B cell (primary cell): ENCODE measurements at regions not wholly inside any gene's neighbourhood (a gene's known extent, or its start where the extent isn't known, plus 50 kb on each side); places are given as distances from the start of the nearest gene placed in this dataset.

Experiments
- ATAC-seq: fragments of 200-7000 bp; cut with Tn5 transposase; one replicate; pipeline ENCODE4 v1.10.0; 2021; ENCODE audit warnings: low read depth, mild to moderate bottlenecking, moderate number of reproducible peaks, moderate library complexity
- CTCF ChIA-PET: fragments of 350-600 bp; sonication (Branson Sonifier 250); formaldehyde crosslinking; loops from one replicate; lab custom pipeline; 2021; ENCODE audit warnings: antibody characterized with exemption, inconsistent platforms; lab: Charles Lee
- POLR2A ChIA-PET: fragments of 350-600 bp; sonication (Branson Sonifier 250); formaldehyde crosslinking; loops from one replicate; lab custom pipeline; 2021; ENCODE audit warnings: antibody characterized with exemption; lab: Charles Lee
- DNase-seq: peaks from one replicate; pipeline ENCODE4 v3.0.0; 2013
- H2AFZ ChIP-seq: 2 replicates; pipeline ENCODE4 v1.6.1; 2012; ENCODE audit warnings: mild to moderate bottlenecking, low read depth, low read length; ENCODE audit not compliant: insufficient read depth, poor library complexity, severe bottlenecking
- H3K27ac ChIP-seq, 2 donors: 1 replicate in 1 of 2; 2 replicates in 1 of 2; pipeline ENCODE4 v1.5.1; 2012 to 2013; ENCODE audit warnings: low read length in 2 of 2, mild to moderate bottlenecking in 2 of 2, moderate library complexity in 1 of 2
- H3K27me3 ChIP-seq, 4 experiments: fragments of 200-600 bp in 1 of 4; sonication (generic) in 1 of 4; replicated peaks in 1 of 4; 1 replicate in 2 of 4; 2 replicates in 2 of 4; pipeline versions ENCODE4 v1.6.1 to v1.7.0; 2013 to 2016; ENCODE audit warnings: low read length in 3 of 4, mild to moderate bottlenecking in 2 of 4, mixed read lengths in 1 of 4, moderate library complexity in 1 of 4; ENCODE audit not compliant: insufficient read depth in 4 of 4, control insufficient read depth in 3 of 4; ENCODE audit errors: control extremely low read depth in 1 of 4
- H3K36me3 ChIP-seq, 2 experiments: replicated peaks in 1 of 2; 1 replicate in 1 of 2; 2 replicates in 1 of 2; pipeline versions ENCODE4 v1.6.1 to v1.7.1; 2013; ENCODE audit warnings: low read length in 1 of 2; ENCODE audit not compliant: insufficient read depth in 2 of 2, control insufficient read depth in 1 of 2; ENCODE audit errors: control extremely low read depth in 1 of 2, extremely low read depth in 1 of 2
- H3K4me1 ChIP-seq, 2 donors: fragments of 200-600 bp in 1 of 2; sonication (generic) in 1 of 2; 1 replicate in 1 of 2; 2 replicates in 1 of 2; pipeline versions ENCODE4 v1.5.1 to v1.6.1; 2013 to 2017; ENCODE audit warnings: low read length in 2 of 2; ENCODE audit not compliant: control insufficient read depth in 2 of 2, insufficient read depth in 2 of 2
- H3K4me2 ChIP-seq: replicated peaks from 2 replicates; pipeline ENCODE3; 2012; ENCODE audit warnings: mild to moderate bottlenecking, low read depth, low read length; ENCODE audit not compliant: poor library complexity, severe bottlenecking
- H3K4me3 ChIP-seq, 5 experiments: fragments of 200-600 bp in 1 of 5; sonication (generic) in 1 of 5; 1 replicate in 3 of 5; 2 replicates in 2 of 5; pipeline versions ENCODE4 v1.5.1 to v1.7.0; 2011 to 2016; ENCODE audit warnings: low read length in 4 of 5, mild to moderate bottlenecking in 4 of 5, low read depth in 2 of 5, control low read depth in 1 of 5, moderate library complexity in 1 of 5; ENCODE audit not compliant: insufficient read depth in 1 of 5; ENCODE audit errors: control extremely low read depth in 1 of 5, extremely low read depth in 1 of 5
- H3K79me2 ChIP-seq: fragments of 200-600 bp; sonication (generic); one replicate; pipeline ENCODE4 v1.6.0; 2016; ENCODE audit warnings: low read length; ENCODE audit not compliant: control insufficient read depth, insufficient read depth
- H3K9ac ChIP-seq: fragments of 200-600 bp; sonication (generic); 2 replicates; pipeline ENCODE4 v1.6.1; 2017; ENCODE audit warnings: mild to moderate bottlenecking, low read length, moderate library complexity
- H3K9me3 ChIP-seq, 3 donors: one replicate each; pipeline versions ENCODE4 v1.6.1 to v1.7.1; 2013; ENCODE audit warnings: low read length in 2 of 3; ENCODE audit not compliant: control insufficient read depth in 2 of 3, insufficient read depth in 1 of 3; ENCODE audit errors: control extremely low read depth in 1 of 3
- H4K20me1 ChIP-seq: 2 replicates; pipeline ENCODE4 v1.6.0; 2012; ENCODE audit warnings: mild to moderate bottlenecking, low read length; ENCODE audit not compliant: insufficient read depth, control insufficient read depth, poor library complexity, severe bottlenecking
- H3K27ac Mint-ChIP-seq: one replicate; pipeline ENCODE4 v1.8.0; 2021; ENCODE audit warnings: mixed read lengths
- H3K27me3 Mint-ChIP-seq: one replicate; pipeline ENCODE4 v1.8.0; 2021; ENCODE audit warnings: mixed read lengths
- H3K4me1 Mint-ChIP-seq: one replicate; pipeline ENCODE4 v1.8.0; 2021; ENCODE audit warnings: mixed read lengths
- H3K4me3 Mint-ChIP-seq: one replicate; pipeline ENCODE4 v1.8.0; 2021; ENCODE audit warnings: mixed read lengths
- H3K9me3 Mint-ChIP-seq: one replicate; pipeline ENCODE4 v1.8.0; 2022; ENCODE audit warnings: mixed read lengths; ENCODE audit not compliant: insufficient read depth
- EZH2 ChIP-seq: IDR thresholded peaks from 2 replicates; pipeline ENCODE4 v1.6.1; 2012; ENCODE audit warnings: borderline replicate concordance, low read depth, mild to moderate bottlenecking, moderate library complexity, low read length; ENCODE audit not compliant: insufficient read depth, poor library complexity, severe bottlenecking
- WGBS: methylation state at CpG from one replicate; pipeline ENCODE4 v1.1.5; 2013; ENCODE audit warnings: missing lambda C conversion rate; ENCODE audit not compliant: insufficient coverage; 5-methylcytosine and 5-hydroxymethylcytosine counted together
- intact Hi-C: fragments of 100-400 bp; cut with micrococcal nuclease; formaldehyde crosslinking; loops from one replicate; pipeline ENCODE4 v1.10.0; 2022
- TF ChIP-seq, protein P1 (sequence below): fragments of 200-600 bp; IDR thresholded peaks from one replicate; pipeline ENCODE4 v1.8.0; 2022; ENCODE audit warnings: antibody characterized with exemption, mild to moderate bottlenecking

DNA sequence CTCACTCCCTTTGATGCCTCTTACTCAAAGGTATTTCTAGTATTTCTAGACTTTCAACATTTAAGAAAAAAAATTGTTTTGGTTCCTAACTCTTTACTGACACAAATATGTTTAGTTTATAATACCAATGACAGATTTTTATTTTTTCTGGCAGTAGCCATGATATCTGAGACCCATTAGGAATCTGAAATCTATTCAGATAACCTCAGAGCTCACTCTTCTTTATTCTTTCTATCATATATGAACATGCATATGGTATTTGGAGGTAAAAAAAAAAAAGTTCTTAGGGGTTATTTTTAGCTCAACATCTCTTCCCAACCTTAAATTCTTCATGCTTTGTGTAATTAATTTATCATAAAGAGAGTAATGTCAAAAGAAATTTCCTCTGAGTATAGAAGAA is 465.5 kb downstream of the CDH2 start:
- no peak overlapping the region for H3K27ac Mint-ChIP-seq
- Histone ChIP-seq H3K4me1 (no peaks in the 10 kb centered on the region), H3K4me3 (no peak overlapping the region), H3K79me2 (no peaks in the 10 kb centered on the region), H3K4me2 (no peak overlapping the region), H3K27ac (no peak overlapping the region), H2AFZ (no peak overlapping the region), H3K9me3 (no peaks in the 10 kb centered on the region), H3K9ac (no peak overlapping the region), H3K27me3 (no peaks in the 10 kb centered on the region), H4K20me1 (no peaks in the 10 kb centered on the region), H3K36me3 (no peaks in the 10 kb centered on the region)
- TF ChIP-seq, protein P1, sequence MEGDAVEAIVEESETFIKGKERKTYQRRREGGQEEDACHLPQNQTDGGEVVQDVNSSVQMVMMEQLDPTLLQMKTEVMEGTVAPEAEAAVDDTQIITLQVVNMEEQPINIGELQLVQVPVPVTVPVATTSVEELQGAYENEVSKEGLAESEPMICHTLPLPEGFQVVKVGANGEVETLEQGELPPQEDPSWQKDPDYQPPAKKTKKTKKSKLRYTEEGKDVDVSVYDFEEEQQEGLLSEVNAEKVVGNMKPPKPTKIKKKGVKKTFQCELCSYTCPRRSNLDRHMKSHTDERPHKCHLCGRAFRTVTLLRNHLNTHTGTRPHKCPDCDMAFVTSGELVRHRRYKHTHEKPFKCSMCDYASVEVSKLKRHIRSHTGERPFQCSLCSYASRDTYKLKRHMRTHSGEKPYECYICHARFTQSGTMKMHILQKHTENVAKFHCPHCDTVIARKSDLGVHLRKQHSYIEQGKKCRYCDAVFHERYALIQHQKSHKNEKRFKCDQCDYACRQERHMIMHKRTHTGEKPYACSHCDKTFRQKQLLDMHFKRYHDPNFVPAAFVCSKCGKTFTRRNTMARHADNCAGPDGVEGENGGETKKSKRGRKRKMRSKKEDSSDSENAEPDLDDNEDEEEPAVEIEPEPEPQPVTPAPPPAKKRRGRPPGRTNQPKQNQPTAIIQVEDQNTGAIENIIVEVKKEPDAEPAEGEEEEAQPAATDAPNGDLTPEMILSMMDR: no peak
- no peak for TF ChIP-seq EZH2
- intact Hi-C loops: no loop called here
- DNase-seq (no peak), ATAC-seq (no peak)
- H3K4me3 Mint-ChIP-seq: no peak overlapping the region
- H3K9me3 Mint-ChIP-seq: peaks cover 8% of the 10 kb centered on the region
- no peaks in the 10 kb centered on the region for H3K27me3 Mint-ChIP-seq
- no peaks in the 10 kb centered on the region for H3K4me1 Mint-ChIP-seq
- CTCF ChIA-PET: no interaction called here
- POLR2A ChIA-PET: no interaction called here

DNA sequence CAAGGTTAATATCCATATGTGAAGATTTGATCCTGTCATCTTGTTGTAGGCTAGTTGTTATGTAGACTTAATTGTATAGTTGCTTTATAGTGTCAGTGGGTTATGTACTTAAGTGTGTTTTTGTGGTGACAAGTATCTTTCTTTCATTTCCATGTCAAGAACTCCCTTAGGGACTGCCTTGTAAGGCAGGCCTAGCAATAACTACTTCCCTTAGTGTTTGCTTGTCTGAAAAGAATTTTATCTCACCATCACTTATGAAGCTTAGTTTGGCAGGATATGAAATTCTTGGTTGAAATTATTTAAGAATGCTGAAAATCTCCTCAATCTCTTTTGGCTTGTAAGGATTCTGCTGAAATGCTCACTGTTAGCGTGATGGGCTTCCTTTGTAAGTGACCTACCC is 467.6 kb downstream of the CDH2 start:
- POLR2A ChIA-PET: no interaction called here
- TF ChIP-seq EZH2: no peak
- TF ChIP-seq, protein P1: no peak
- intact Hi-C loops: no loop called here
- Histone ChIP-seq H3K9ac (no peak overlapping the region), H3K27ac (no peak overlapping the region), H2AFZ (no peak overlapping the region), H3K4me1 (no peaks in the 10 kb centered on the region), H4K20me1 (no peaks in the 10 kb centered on the region), H3K4me2 (no peak overlapping the region), H3K36me3 (no peaks in the 10 kb centered on the region), H3K79me2 (no peaks in the 10 kb centered on the region), H3K4me3 (no peak overlapping the region), H3K9me3 (no peaks in the 10 kb centered on the region), H3K27me3 (no peaks in the 10 kb centered on the region)
- Mint-ChIP-seq H3K4me3 (no peak overlapping the region), H3K27me3 (no peaks in the 10 kb centered on the region), H3K27ac (no peak overlapping the region), H3K4me1 (no peaks in the 10 kb centered on the region), H3K9me3 (peaks cover 8% of the 10 kb centered on the region)
- DNase-seq (no peak), ATAC-seq (no peak)
- no CpG with 5 or more reads among the region's 1 CpG for WGBS
- CTCF ChIA-PET: no interaction called here
